Superior temporal gyrus (tissue), 1 donor: ENCODE measurements at regions not wholly inside any gene's neighbourhood (a gene's known extent, or its start where the extent isn't known, plus 50 kb on each side); places are given as distances from the start of the nearest gene placed in this dataset.

Experiments
- DNase-seq: peaks from one replicate; pipeline ENCODE4 v3.0.0-alpha.2; 2016; ENCODE audit errors: extremely low spot score

DNA sequence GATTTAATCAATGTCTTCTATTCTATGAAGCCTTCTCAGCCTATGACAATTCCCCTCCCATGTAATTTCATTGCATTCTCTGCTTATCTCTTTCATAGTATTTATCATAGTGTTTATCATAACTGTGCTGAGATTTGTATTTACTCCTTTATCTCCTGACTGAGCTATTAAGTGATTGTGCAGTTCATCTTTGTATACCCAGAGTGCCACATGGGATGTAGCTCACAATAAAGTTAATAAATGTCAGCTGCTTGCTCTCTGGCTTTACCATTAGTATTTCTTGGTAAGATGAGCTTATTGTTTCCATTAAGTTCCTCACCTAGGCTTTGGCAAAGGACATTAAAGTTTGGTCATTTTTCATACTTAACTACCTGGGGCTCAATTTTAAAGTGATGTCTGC lies 275.1 kb upstream of the MPDZ start:
- no peak for DNase-seq

DNA sequence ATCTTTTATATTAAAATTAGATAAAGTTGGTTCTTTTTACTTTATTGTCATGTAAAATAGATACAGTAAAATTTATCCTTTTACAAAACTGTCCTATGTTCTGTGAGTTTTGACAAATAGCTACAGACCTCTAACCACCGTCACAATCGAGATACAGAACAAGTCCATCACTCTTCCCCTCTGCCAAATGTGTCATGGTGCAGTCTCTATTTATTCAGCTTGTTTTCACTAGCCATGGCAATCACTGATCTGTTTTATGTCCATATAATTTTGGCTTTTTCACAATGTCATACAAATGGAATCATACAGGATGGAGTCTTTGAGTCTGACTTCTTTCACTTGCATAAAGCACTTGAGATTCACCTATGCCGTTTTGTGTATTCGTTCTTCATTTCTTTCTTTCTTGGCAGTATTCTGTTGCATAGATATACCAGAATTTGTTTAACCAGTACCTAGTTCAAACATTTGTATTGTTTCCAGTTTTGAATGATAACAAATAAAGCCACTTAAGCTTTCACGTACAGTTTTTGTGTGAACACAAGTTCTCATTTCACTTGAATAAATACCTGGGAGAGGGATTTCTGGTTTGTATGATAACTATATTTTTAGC lies 273.2 kb upstream of the MPDZ start:
- DNase-seq = no peak

DNA sequence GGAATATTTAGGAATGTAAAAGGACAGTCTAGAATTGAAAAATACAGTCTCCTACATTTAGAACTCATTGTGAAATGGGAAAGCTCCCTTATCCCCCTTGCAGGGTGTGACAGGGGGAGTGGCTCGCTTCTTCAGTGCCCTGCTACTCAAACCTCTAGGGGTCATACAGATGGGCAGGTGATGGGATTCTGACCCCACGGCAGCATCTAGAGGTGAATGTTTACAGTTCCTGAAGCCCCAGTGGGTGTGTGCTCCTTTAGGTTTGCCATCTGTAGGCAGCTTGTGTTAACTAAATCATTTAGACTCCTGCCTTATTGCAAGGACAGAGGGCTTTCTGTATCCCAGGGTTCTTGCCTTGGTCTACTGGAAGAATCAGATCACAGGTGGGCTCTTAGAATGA lies 271.0 kb upstream of the MPDZ start:
- DNase-seq = no peak

- no peak for DNase-seq
Measured at GRCh38 chr9:13548535-13548934, 269.0 kb upstream of the MPDZ start.

DNA sequence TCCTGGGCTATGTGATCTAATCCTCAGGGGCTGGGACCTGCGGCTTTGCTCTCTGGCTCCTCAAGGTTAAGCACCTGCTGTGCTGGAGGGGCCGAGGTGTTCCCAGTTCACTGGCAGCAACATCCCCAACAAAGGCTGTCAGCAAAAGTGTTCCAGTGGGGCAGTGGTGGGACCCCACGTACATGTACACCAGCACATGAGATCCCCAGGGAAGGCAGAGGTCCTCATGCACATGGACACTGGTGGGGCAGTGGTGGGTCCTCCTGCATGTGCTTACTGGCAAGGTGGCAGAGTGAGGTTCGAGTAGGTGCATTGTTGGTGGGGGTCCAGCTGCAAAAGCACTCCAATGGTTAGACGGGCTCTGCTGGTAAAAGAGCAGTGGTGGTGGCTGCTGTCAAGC lies 255.6 kb upstream of the MPDZ start:
- no peak for DNase-seq

DNA sequence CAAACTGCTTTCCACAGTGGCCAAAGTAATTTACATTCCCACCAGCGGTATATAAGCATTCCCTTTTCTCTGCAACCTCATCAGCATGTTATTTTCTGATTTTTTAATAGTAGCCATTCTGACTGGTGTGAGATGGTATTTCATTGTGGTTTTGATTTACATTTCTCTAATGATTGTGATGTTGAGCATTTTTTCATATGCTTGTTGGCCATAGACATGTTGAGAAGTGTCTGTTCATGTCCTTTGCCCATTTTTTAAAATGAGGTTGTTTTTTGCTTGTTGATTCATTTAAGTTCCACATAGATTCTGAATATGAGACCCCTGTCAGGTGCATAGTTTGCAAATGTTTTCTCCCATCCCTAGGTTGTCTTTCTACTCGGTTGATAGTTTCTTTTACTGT lies 254.5 kb upstream of the MPDZ start:
- DNase-seq = no peak

DNA sequence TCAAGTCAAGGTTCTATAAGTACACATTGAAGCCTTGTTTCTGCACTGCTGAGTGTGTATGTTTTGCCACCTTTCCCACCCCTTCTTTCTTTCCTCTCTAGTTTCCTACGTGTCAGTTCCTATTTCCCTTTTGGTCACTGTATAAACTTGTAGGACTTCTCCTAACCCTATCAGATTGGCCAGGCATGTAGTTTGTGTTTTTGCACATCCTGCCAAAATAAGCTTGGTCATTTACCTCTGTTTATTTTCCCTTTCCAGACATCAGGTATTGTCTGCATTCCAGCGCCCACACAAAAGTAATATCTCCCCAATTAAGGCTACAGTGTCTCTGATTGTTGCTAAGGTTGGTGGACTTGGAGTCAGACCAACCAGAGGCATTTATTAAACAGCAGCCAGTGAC lies 252.9 kb upstream of the MPDZ start:
- DNase-seq = no peak

- DNase-seq = no peak
Measured at GRCh38 chr9:13529321-13530104, 250.0 kb upstream of the MPDZ start.

- no peak for DNase-seq
Measured at GRCh38 chr9:13524245-13524644, 244.8 kb upstream of the MPDZ start.

- no peak for DNase-seq
Measured at GRCh38 chr9:13520069-13520468, 240.6 kb upstream of the MPDZ start.

DNA sequence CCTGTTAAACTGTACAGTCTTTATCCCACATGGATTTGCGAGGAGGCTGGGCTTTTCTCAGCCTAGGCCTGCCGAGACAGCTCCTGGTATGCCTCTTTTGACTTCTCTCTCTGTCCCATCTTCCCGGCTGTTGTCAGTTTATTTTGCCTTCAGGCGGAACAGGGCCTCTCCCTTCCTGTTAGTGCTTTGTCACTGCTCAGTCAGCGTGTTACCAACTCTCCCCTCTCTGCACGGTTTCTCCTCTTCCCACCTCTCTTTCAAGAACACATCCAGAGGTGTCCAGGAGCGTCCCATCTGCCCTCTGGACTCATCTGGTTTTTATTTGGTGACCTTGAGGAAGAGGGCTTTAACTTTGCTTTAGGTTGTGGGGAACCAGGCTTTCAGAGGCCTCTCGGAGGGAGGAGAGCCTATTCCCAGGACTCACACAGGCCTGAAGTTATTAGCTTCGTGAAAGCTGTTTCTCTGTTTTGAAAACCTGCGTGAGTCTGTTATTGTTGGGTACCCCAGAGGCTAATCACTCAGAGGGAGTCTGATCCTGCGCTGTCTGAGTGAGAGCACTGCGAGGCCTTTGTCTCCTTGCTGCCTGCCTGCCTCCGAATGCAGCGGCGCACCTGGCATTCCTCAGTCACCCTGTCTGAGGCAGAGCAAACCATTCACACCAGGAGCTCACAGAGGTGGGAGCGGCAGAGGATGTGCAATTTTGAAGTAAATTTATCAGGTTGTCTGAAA lies 234.4 kb upstream of the MPDZ start:
- DNase-seq = no peak

DNA sequence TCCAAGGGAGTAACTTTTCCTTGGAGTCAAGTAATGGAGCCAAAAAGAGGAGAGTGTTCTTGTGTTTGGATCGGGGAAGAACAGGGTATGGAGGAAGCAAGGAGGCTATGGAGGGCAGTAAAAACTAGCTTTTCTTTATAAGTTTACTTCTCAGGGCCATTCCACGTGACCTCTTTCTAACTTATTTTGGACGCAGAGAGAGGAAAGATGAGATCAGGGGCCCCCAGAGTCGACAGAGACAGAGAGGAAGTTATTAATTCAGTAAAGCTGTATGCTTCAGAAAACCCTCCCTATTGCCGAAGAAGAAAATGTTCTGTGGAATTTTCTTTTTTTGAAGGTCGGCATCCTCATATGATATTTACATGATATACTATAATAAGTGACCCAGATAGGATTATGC lies 233.8 kb upstream of the MPDZ start:
- no peak for DNase-seq

DNA sequence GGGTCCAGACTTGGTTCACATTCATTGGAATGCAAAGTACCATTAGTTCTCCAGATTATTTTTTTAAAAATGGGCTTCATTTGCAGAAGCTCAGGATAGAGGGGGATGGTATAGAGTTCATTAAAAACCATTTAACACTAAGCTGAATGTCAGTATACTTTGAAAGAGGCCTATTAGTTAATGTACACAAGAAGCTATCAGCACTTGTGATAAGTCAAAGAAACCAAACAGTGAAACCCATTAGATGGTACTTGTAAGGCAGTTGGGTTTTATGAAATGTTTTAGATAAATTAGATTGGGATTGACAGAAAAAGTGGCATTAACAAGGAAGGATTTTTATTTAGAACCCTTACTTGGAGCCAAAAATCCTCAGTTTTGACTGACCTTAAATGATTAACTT lies 229.2 kb upstream of the MPDZ start:
- no peak for DNase-seq

DNA sequence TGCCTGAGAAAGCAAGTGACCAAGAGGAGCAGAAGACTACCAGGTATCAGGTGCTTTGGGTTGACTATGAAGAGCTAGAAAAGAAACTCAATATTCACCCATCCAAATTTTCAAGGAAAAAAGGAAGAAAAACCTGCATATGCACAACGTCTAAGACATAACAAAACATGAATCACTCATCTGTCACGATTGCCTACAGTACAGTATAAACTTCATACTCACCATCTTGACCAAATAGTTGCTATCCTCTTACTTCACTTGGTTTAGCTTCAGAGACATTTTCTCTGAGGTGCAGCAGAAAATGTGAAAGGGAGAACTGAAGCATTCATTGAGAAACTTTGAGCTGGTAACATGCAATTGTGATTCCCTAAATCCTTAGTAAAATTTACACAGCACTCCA lies 228.6 kb upstream of the MPDZ start:
- DNase-seq = no peak

DNA sequence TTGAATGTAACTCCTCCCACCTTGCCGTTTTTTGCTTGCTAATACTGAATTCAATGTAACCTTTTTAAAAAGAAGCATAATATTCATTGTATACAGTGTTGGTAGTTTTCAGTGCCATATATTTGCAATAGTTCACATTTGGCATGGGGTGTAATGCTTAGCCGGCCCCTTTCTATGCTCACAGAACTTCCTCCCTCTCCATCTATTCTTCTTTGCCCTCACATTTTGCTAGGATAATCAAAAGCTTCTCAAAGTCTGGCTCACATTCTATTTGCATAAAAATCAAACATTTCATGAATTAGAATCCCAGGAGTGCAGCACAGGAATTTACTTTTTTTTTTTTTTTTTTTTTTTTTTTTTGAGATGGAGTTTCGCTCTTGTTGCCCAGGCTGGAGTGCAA lies 226.3 kb upstream of the MPDZ start:
- no peak for DNase-seq

- DNase-seq = no peak
Measured at GRCh38 chr9:13503599-13503998, 224.1 kb upstream of the MPDZ start.

DNA sequence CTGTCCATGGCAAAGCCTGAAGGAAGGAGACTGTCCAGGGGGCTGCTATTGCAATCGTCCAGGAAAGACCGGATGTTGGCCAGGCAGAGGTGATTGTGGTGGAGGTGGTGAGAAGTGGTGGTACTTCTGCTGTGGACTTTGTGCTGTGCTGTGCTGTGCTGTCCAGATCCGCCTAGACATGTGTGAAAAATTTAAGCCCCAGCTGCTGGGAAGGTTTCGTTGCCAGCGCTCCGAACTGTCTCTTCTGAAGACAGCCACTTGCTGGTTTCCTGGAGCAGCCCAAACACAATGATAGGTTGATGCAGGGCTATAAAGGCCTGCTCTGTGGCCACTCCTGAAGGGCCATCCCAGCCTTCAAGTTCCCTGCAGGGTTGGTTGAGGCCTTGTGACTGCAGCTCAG lies 223.0 kb upstream of the MPDZ start:
- no peak for DNase-seq

GRCh38 chr9:13501018-13501417 lies 221.5 kb upstream of the MPDZ start:
- no peak for DNase-seq

- no peak for DNase-seq
Measured at GRCh38 chr9:13500034-13500433, 220.5 kb upstream of the MPDZ start.

GRCh38 chr9:13493697-13494096 lies 214.2 kb upstream of the MPDZ start:
- DNase-seq = no peak

DNA sequence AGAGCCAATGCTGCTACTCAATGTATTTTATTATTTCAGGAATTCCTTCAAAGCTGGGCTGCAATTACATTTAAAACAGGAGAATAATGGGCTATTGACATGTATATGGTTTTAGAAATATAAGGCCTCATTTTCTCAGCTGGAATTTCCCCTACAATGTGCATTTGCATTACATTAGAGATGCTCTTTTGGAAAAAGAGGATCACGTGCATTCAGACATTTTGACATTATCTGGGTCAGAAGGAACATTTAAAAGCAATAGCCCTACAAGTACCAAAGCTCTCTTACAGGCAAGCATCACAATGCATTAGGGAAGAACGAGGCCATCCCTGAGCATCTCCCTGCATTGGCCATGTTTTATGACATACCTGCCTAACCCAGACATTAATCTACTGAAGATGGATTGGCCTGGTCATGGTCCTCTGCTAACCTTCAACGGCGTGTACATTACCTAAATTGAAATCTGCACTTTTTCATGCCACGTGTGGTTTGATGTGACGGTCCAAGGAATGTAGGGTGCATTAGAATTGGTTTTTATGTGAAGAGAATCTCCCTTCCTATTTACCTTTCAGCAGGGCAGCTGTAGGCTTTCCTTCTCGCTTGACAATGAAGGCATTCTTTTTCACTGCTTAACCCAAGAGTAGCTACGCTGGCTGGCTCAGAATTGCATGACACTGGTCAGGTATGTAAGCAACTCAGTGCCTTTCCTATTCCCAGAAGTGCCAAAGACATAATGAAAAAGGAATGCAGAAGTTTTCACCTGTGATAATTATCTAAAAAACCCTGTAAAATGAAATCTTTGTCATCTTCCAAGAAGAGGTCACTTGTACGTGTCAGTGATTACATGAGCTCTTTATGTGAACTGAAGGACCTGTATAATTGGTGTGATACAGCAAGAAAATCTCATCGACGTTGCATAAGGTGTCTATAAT lies 212.3 kb upstream of the MPDZ start:
- DNase-seq = no peak

GRCh38 chr9:13491138-13491492 lies 211.6 kb upstream of the MPDZ start:
- DNase-seq = no peak
